Calu3 (cell line): ENCODE measurements at regions not wholly inside any gene's neighbourhood (a gene's known extent, or its start where the extent isn't known, plus 50 kb on each side); places are given as distances from the start of the nearest gene placed in this dataset.
"Not testable (repeated sequence)": the region's sequence is repeated elsewhere in the genome, so short reads cannot be mapped to it uniquely, and the experiment has no call there.

Experiments used
- BruUV-seq: library from RNA; stranded (reverse); fragments of 400-500 nt; replicated peaks from 2 replicates; lab custom pipeline; 2021; lab: Mats Ljungman, UMichigan
- CTCF ChIA-PET: fragments of 300-600 bp; sonication (Branson Sonifier 250); formaldehyde crosslinking; loops from one replicate; lab custom pipeline; 2022; ENCODE audit warnings: antibody characterized with exemption; lab: Charles Lee
- DNase-seq: peaks from one replicate; pipeline ENCODE4 v3.0.0; 2022
- H3K27ac Mint-ChIP-seq: one replicate; pipeline ENCODE4 v1.8.0; 2022; ENCODE audit warnings: mixed read lengths; ENCODE audit not compliant: unreplicated experiment
- H3K27me3 Mint-ChIP-seq: one replicate; pipeline ENCODE4 v1.8.0; 2022; ENCODE audit warnings: mixed read lengths; ENCODE audit not compliant: unreplicated experiment
- H3K36me3 Mint-ChIP-seq: one replicate; pipeline ENCODE4 v1.8.0; 2022; ENCODE audit warnings: mild to moderate bottlenecking, moderate library complexity, mixed read lengths; ENCODE audit not compliant: insufficient read depth, unreplicated experiment
- H3K4me1 Mint-ChIP-seq: one replicate; pipeline ENCODE4 v1.8.0; 2022; ENCODE audit warnings: mild to moderate bottlenecking, low read depth, mixed read lengths; ENCODE audit not compliant: unreplicated experiment
- H3K4me3 Mint-ChIP-seq: one replicate; pipeline ENCODE4 v1.8.0; 2022; ENCODE audit warnings: mild to moderate bottlenecking, low read depth, moderate library complexity, mixed read lengths; ENCODE audit not compliant: unreplicated experiment
- H3K9me3 Mint-ChIP-seq: one replicate; pipeline ENCODE4 v1.8.0; 2022; ENCODE audit warnings: low read depth, mixed read lengths; ENCODE audit not compliant: unreplicated experiment
- CTCF ChIP-seq: fragments of 200-600 bp; IDR thresholded peaks from one replicate; pipeline ENCODE4 v1.8.0; 2022; ENCODE audit warnings: antibody characterized with exemption; ENCODE audit not compliant: unreplicated experiment
- intact Hi-C: fragments of 100-400 bp; cut with micrococcal nuclease; formaldehyde crosslinking; loops from one replicate; pipeline ENCODE4 v1.10.0; 2022; ENCODE audit not compliant: unreplicated experiment

GRCh38 chr3:161927131-161927530 lies 430.5 kb downstream of the OTOL1 start:
- no peak for DNase-seq
- Mint-ChIP-seq H3K27ac (no peak overlapping the region), H3K27me3 (no peaks in the 10 kb centered on the region), H3K9me3 (peaks cover 6% of the 10 kb centered on the region), H3K36me3 (no peaks in the 10 kb centered on the region), H3K4me3 (no peak overlapping the region), H3K4me1 (no peaks in the 10 kb centered on the region)
- BruUV-seq, result no TSS peak
- TF ChIP-seq CTCF, result no peak
- CTCF ChIA-PET, result no interaction called here
- intact Hi-C loops, result no loop called here

GRCh38 chr3:161939918-161940620 lies 443.5 kb downstream of the OTOL1 start:
- Mint-ChIP-seq H3K27me3 (no peaks in the 10 kb centered on the region), H3K36me3 (no peaks in the 10 kb centered on the region), H3K9me3 (peaks cover 19% of the 10 kb centered on the region), H3K27ac (no peak overlapping the region), H3K4me1 (no peaks in the 10 kb centered on the region), H3K4me3 (no peak overlapping the region)
- no TSS peak for BruUV-seq
- no peak for DNase-seq
- CTCF ChIA-PET, result interaction anchor here (0.6 kb wide), 1 partner anchor 195 kb away, joined by 3 read pairs; no protein-coding TSS in a partner anchor
- intact Hi-C loops, result no loop called here
- no peak for TF ChIP-seq CTCF

GRCh38 chr3:161940621-161940965 lies 444.0 kb downstream of the OTOL1 start:
- intact Hi-C loops, result no loop called here
- no peak for TF ChIP-seq CTCF
- no peaks in the 10 kb centered on the region for H3K4me1 Mint-ChIP-seq
- no peak for DNase-seq
- H3K9me3 Mint-ChIP-seq, result peaks cover 15% of the 10 kb centered on the region
- CTCF ChIA-PET, result no interaction called here
- no peak overlapping the region for H3K4me3 Mint-ChIP-seq
- no TSS peak for BruUV-seq
- H3K27ac Mint-ChIP-seq, result no peak overlapping the region
- H3K27me3 Mint-ChIP-seq, result no peaks in the 10 kb centered on the region
- H3K36me3 Mint-ChIP-seq, result no peaks in the 10 kb centered on the region

- Mint-ChIP-seq H3K36me3 (no peaks in the 10 kb centered on the region), H3K27me3 (no peaks in the 10 kb centered on the region), H3K4me1 (no peaks in the 10 kb centered on the region), H3K9me3 (peaks cover 9% of the 10 kb centered on the region), H3K27ac (no peak overlapping the region), H3K4me3 (no peak overlapping the region)
- CTCF ChIA-PET, result no interaction called here
- DNase-seq, result no peak
- no peak for TF ChIP-seq CTCF
- no TSS peak for BruUV-seq
- intact Hi-C loops, result no loop called here
These were observed 445.3 kb downstream of the OTOL1 start for GRCh38 chr3:161941891-161942290.

- H3K36me3 Mint-ChIP-seq, H3K27ac Mint-ChIP-seq, H3K27me3 Mint-ChIP-seq: not testable (repeated sequence)
These were observed 447.3 kb downstream of the OTOL1 start for GRCh38 chr3:161943801-161944345.

More at GRCh38 chr3:161943801-161944345, 447.3 kb downstream of the OTOL1 start:
- H3K9me3 Mint-ChIP-seq, H3K4me1 Mint-ChIP-seq, intact Hi-C loops, DNase-seq, H3K4me3 Mint-ChIP-seq, CTCF ChIA-PET, BruUV-seq: not testable (repeated sequence)
